Sigmoid colon (tissue), 6 donors: ENCODE measurements at regions not wholly inside any gene's neighbourhood (a gene's known extent, or its start where the extent isn't known, plus 50 kb on each side); places are given as distances from the start of the nearest gene placed in this dataset.

Source experiments
- DNase-seq: peaks from one replicate; pipeline ENCODE4 v3.0.0-alpha.2; 2019
- H3K27ac ChIP-seq, 4 donors: fragments of 200-600 bp; sonication (generic); one replicate each; pipeline ENCODE4 v1.5.1; 2016 to 2019; ENCODE audit warnings: mild to moderate bottlenecking in 1 of 4
- H3K27me3 ChIP-seq, 3 donors: fragments of 200-600 bp; sonication (generic); one replicate each; pipeline ENCODE4 v1.5.1; 2019; ENCODE audit warnings: mild to moderate bottlenecking in 1 of 3
- H3K36me3 ChIP-seq, 4 donors: fragments of 200-600 bp; sonication (generic); one replicate each; pipeline ENCODE4 v1.5.1; 2016 to 2019
- H3K4me1 ChIP-seq, 4 donors: fragments of 200-600 bp; sonication (generic); one replicate each; pipeline ENCODE4 v1.5.1; 2017 to 2019
- H3K4me3 ChIP-seq, 4 donors: fragments of 200-600 bp; sonication (generic); one replicate each; pipeline ENCODE4 v1.5.1; 2017 to 2019; ENCODE audit warnings: mild to moderate bottlenecking in 2 of 4, moderate library complexity in 1 of 4
- H3K9me3 ChIP-seq, 4 donors: fragments of 200-600 bp in 3 of 4; sonication (generic) in 3 of 4; one replicate each; pipeline versions ENCODE4 v1.5.1 to v1.6.1; 2013 to 2019
- EP300 ChIP-seq, 4 donors: sonication (generic); formaldehyde crosslinking; IDR thresholded peaks; one replicate each; pipeline ENCODE4 v1.6.1; 2017; ENCODE audit warnings: antibody characterized with exemption in 4 of 4
- POLR2A ChIP-seq, 2 donors: fragments of 450-650 bp; IDR thresholded peaks; one replicate each; pipeline ENCODE4 v1.6.1; 2016; ENCODE audit warnings: antibody characterized with exemption in 2 of 2, mild to moderate bottlenecking in 2 of 2, moderate library complexity in 2 of 2
- POLR2AphosphoS5 ChIP-seq, 4 donors: sonication (generic); formaldehyde crosslinking; IDR thresholded peaks; one replicate each; pipeline ENCODE4 v1.6.1; 2017; ENCODE audit warnings: antibody characterized with exemption in 4 of 4
- WGBS, 2 donors: extraction: QIAGEN DNeasy Blood & Tissue Kit; methylation state at CpG; one replicate each; pipeline ENCODE4 v1.1.7; 2013; 5-methylcytosine and 5-hydroxymethylcytosine counted together
- intact Hi-C: fragments of 100-400 bp; cut with DNase I; formaldehyde crosslinking; loops from one replicate; pipeline ENCODE4 v1.15.1; 2023
- TF ChIP-seq, protein P1 (sequence below), 4 experiments: fragments of 450-650 bp in 3 of 4; fragments of 200-600 bp in 1 of 4; IDR thresholded peaks; one replicate each; pipeline ENCODE4 v1.5.1; 2016 to 2019; ENCODE audit warnings: antibody characterized with exemption in 4 of 4, mild to moderate bottlenecking in 3 of 4, moderate library complexity in 2 of 4
- donor health status: healthy with polysubstance abuse.
- donor health status: healthy.

DNA sequence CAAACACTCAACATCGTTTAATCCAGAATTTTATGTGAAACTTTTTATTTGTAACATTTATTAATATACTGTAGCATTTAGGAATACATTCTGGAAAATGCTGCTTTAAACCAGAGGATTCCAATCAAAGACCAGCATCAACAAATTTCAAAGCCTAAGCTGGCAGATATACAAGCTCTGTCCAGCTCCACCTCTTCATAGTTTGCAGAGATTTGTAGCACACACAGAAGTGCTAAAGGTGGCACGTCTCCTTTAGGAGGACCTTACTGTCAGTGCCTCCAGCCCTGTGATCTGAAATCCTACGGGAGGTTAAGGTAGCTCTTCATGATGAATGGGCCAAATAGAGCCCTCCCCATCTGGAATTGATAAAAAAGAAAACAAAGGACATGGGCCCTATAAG, 329.7 kb upstream of the NECTIN3 start:
- Histone ChIP-seq H3K4me3 (no peak overlapping the region), H3K4me1 (no peaks in the 10 kb centered on the region), H3K9me3 (no peaks in the 10 kb centered on the region), H3K27ac (no peak overlapping the region), H3K27me3 (no peaks in the 10 kb centered on the region), H3K36me3 (no peaks in the 10 kb centered on the region)
- 58 to 79% methylated on average over 3 of the region's 3 CpGs for WGBS, 2 donors
- TF ChIP-seq, protein P1, sequence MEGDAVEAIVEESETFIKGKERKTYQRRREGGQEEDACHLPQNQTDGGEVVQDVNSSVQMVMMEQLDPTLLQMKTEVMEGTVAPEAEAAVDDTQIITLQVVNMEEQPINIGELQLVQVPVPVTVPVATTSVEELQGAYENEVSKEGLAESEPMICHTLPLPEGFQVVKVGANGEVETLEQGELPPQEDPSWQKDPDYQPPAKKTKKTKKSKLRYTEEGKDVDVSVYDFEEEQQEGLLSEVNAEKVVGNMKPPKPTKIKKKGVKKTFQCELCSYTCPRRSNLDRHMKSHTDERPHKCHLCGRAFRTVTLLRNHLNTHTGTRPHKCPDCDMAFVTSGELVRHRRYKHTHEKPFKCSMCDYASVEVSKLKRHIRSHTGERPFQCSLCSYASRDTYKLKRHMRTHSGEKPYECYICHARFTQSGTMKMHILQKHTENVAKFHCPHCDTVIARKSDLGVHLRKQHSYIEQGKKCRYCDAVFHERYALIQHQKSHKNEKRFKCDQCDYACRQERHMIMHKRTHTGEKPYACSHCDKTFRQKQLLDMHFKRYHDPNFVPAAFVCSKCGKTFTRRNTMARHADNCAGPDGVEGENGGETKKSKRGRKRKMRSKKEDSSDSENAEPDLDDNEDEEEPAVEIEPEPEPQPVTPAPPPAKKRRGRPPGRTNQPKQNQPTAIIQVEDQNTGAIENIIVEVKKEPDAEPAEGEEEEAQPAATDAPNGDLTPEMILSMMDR (IDR thresholded peaks at IDR 0.05), result no peak
- TF ChIP-seq EP300 (IDR thresholded peaks at IDR 0.05), result no peak
- TF ChIP-seq POLR2A (IDR thresholded peaks at IDR 0.05), result no peak
- TF ChIP-seq POLR2AphosphoS5 (IDR thresholded peaks at IDR 0.05), result no peak
- DNase-seq, result no peak
- intact Hi-C loops, result no loop called here

DNA sequence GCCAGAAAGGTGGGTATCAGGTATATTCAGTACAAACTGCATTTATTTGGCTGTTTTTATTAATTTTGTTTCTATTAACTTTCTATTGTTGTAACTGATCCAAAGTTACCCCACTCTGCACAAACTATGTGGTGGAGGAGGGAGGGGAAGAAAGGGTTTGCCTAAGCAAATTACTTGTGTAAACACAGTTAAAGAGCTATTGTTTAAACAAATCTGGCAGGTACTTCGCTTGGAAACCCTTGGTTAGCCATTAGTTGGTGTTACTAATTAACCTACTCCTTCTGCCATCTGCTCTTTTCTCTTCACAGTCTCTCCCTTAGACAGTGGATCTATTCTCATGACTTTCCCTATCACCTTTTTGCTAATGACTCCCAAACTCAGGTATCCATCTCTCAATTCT, 328.4 kb upstream of the NECTIN3 start:
- Histone ChIP-seq H3K4me1 (no peaks in the 10 kb centered on the region), H3K4me3 (no peak overlapping the region), H3K27me3 (no peaks in the 10 kb centered on the region), H3K36me3 (no peaks in the 10 kb centered on the region), H3K27ac (no peak overlapping the region), H3K9me3 (no peaks in the 10 kb centered on the region)
- WGBS, 2 donors, result 5 to 32% methylated on average over 1 of the region's 1 CpG
- intact Hi-C loops, result no loop called here
- DNase-seq, result no peak
- TF ChIP-seq POLR2AphosphoS5 (IDR thresholded peaks at IDR 0.05) (no peak), EP300 (IDR thresholded peaks at IDR 0.05) (no peak), POLR2A (IDR thresholded peaks at IDR 0.05) (no peak)
- TF ChIP-seq, protein P1 (IDR thresholded peaks at IDR 0.05), result no peak

DNA sequence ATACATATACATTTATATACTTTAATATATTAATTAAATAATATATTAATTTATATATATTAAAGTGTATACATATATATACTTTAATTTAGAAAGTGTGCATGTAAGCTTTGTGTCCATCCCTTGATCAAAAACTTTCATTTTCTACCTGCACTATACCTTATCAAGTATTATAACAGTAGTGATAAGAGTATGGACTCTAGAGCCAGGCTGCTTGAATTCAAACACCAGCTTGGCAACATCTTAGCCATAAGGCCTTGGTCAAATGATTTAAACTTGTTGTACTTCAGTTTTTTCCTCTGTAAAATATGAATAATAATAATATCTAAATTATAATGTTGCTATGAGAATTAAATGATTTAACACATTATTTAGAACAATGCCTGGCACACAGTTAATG, 327.6 kb upstream of the NECTIN3 start:
- no peak overlapping the region for H3K27ac ChIP-seq
- no peak overlapping the region for H3K4me3 ChIP-seq
- H3K4me1 ChIP-seq, result no peaks in the 10 kb centered on the region
- no peak for DNase-seq
- no peak for TF ChIP-seq EP300 (IDR thresholded peaks at IDR 0.05)
- TF ChIP-seq POLR2AphosphoS5 (IDR thresholded peaks at IDR 0.05), result no peak
- H3K27me3 ChIP-seq, result no peaks in the 10 kb centered on the region
- intact Hi-C loops, result no loop called here
- no peaks in the 10 kb centered on the region for H3K36me3 ChIP-seq
- H3K9me3 ChIP-seq, result no peaks in the 10 kb centered on the region

DNA sequence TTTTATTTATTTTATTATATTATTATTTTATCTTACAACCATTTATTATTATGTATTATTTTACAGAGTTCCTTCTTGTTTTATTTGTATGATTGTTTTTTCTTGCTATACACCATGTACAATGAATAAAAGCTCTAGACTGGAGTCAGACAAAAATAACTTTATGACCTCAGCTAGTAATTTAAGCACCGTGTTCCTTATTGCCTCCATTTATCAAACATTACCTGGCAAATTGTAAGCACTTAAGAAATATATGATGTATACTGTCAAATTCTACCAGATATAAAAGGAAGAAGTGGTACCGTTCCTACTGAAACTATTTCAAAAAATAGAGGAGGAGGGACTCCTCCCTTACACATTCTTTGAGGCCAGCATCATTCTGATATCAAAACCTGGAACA, 326.9 kb upstream of the NECTIN3 start:
- intact Hi-C loops, result no loop called here
- H3K4me1 ChIP-seq, result no peaks in the 10 kb centered on the region
- H3K9me3 ChIP-seq, result no peaks in the 10 kb centered on the region
- H3K27ac ChIP-seq, result no peak overlapping the region
- no peak overlapping the region for H3K4me3 ChIP-seq
- 18 to 58% methylated on average over 2 of the region's 2 CpGs for WGBS, 2 donors
- no peak for DNase-seq
- H3K36me3 ChIP-seq, result no peaks in the 10 kb centered on the region
- TF ChIP-seq, protein P1 (IDR thresholded peaks at IDR 0.05), result no peak
- no peak for TF ChIP-seq POLR2AphosphoS5 (IDR thresholded peaks at IDR 0.05)
- TF ChIP-seq POLR2A (IDR thresholded peaks at IDR 0.05), result no peak
- TF ChIP-seq EP300 (IDR thresholded peaks at IDR 0.05), result no peak
- H3K27me3 ChIP-seq, result no peaks in the 10 kb centered on the region

DNA sequence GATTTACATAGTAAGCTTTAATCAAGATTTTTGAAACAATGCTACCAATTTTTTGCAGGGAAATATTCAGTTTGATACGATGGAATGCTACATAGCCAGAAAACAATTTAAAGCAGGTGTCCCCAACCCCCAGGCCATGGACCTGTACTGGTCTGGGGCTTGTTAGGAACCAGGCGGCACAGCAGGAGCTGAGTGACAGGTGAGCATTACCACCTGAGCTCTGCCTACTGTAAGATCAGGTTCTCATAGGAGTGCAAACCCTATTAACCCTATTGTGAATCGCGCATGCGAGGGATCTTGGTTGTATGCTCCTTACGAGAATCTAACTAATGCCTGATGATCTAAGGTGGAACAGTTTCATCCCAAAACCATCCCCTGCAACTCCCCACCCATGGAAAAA, 322.6 kb upstream of the NECTIN3 start:
- H3K4me1 ChIP-seq, result no peaks in the 10 kb centered on the region
- H3K27ac ChIP-seq, result no peak overlapping the region
- H3K9me3 ChIP-seq, result no peaks in the 10 kb centered on the region
- intact Hi-C loops, result no loop called here
- no peak for DNase-seq
- H3K27me3 ChIP-seq, result no peaks in the 10 kb centered on the region
- 93 to 98% methylated on average over 6 of the region's 6 CpGs for WGBS, 2 donors
- H3K4me3 ChIP-seq, result no peak overlapping the region
- TF ChIP-seq EP300 (IDR thresholded peaks at IDR 0.05) (no peak), POLR2A (IDR thresholded peaks at IDR 0.05) (no peak), POLR2AphosphoS5 (IDR thresholded peaks at IDR 0.05) (no peak)
- TF ChIP-seq, protein P1 (IDR thresholded peaks at IDR 0.05), result no peak
- H3K36me3 ChIP-seq, result no peaks in the 10 kb centered on the region
